Activated CD4-positive, alpha-beta T cell treated with anti-CD3 and anti-CD28 coated beads for 48 hours (primary cell): ENCODE measurements at regions not wholly inside any gene's neighbourhood (a gene's known extent, or its start where the extent isn't known, plus 50 kb on each side); places are given as distances from the start of the nearest gene placed in this dataset.

Source experiments
- DNase-seq: peaks from one replicate; pipeline ENCODE4 v3.0.0-alpha.2; 2020

GRCh38 chr17:69605571-69605970, 191.1 kb downstream of the MAP2K6 start:
- no peak for DNase-seq

- DNase-seq = no peak
Observed at GRCh38 chr17:69606142-69606800, 191.8 kb downstream of the MAP2K6 start.

- peak; percentile 46 for DNase-seq
Observed at GRCh38 chr17:69607162-69607834, 192.8 kb downstream of the MAP2K6 start.

- no peak for DNase-seq
Observed at GRCh38 chr17:69608141-69608540, 193.6 kb downstream of the MAP2K6 start.

- no peak for DNase-seq
Observed at GRCh38 chr17:69608808-69609472, 194.4 kb downstream of the MAP2K6 start.

- no peak for DNase-seq
Observed at GRCh38 chr17:69609473-69610305, 195.2 kb downstream of the MAP2K6 start.

- no peak for DNase-seq
Observed at GRCh38 chr17:69620363-69620762, 205.9 kb downstream of the MAP2K6 start.

GRCh38 chr17:69625474-69625873, 211.0 kb downstream of the MAP2K6 start:
- DNase-seq = no peak

- DNase-seq = no peak
Observed at GRCh38 chr17:69630056-69630635, 215.6 kb downstream of the MAP2K6 start.

- DNase-seq = no peak
Observed at GRCh38 chr17:69634844-69635243, 220.3 kb downstream of the MAP2K6 start.

- DNase-seq = no peak
Observed at GRCh38 chr17:69637446-69638156, 223.1 kb downstream of the MAP2K6 start.

- no peak for DNase-seq
Observed at GRCh38 chr17:69639096-69639495, 224.6 kb downstream of the MAP2K6 start.

GRCh38 chr17:69640073-69640472, 225.6 kb downstream of the MAP2K6 start:
- DNase-seq = no peak

- DNase-seq = no peak
Observed at GRCh38 chr17:69643686-69644085, 229.2 kb downstream of the MAP2K6 start.

- DNase-seq = no peak
Observed at GRCh38 chr17:69646729-69647128, 232.2 kb downstream of the MAP2K6 start.

- DNase-seq = no peak
Observed at GRCh38 chr17:69650881-69651280, 236.4 kb downstream of the MAP2K6 start.

GRCh38 chr17:69651921-69652320, 237.4 kb downstream of the MAP2K6 start:
- DNase-seq = no peak

- no peak for DNase-seq
Observed at GRCh38 chr17:69654981-69655855, 240.7 kb downstream of the MAP2K6 start.

- no peak for DNase-seq
Observed at GRCh38 chr17:69655902-69656301, 241.4 kb downstream of the MAP2K6 start.

- DNase-seq = no peak
Observed at GRCh38 chr17:69669441-69670178, 255.1 kb downstream of the MAP2K6 start.
